ENCODE measurements at regions not wholly inside any gene's neighbourhood (a gene's known extent, or its start where the extent isn't known, plus 50 kb on each side); places are given as distances from the start of the nearest gene placed in this dataset.

DNA sequence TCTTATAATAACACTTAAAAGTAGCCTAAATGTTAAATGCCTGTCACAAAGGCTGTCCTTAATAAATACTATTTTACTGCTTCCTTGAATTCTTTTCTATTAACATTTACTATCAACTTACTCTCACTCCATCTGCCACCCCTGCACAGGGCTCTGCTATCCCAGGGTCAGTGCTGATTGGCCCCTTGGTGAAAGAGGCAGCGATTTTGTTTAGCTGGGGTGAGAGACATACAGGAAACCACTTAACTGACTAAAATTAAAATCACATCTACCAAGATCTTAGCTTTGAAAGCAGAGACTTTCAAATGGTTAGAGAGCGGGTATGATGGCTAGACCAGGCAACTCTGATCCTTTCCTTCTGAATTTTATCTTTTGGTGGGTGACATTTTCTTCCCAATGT, 149.9 kb upstream of the HTR2A start (continued):
- TF ChIP-seq REST (tag by site-specific recombination; IDR thresholded peaks at IDR 0.05): no peak
- no peak for TF ChIP-seq ZNF335 (tag by site-specific recombination; conservative IDR thresholded peaks at IDR 0.05)
- TF ChIP-seq ZBTB6 (tag by site-specific recombination; IDR thresholded peaks at IDR 0.05): no peak
- no peak for TF ChIP-seq ZNF155 (tag by site-specific recombination; IDR thresholded peaks at IDR 0.05)
- TF ChIP-seq, protein P1, sequence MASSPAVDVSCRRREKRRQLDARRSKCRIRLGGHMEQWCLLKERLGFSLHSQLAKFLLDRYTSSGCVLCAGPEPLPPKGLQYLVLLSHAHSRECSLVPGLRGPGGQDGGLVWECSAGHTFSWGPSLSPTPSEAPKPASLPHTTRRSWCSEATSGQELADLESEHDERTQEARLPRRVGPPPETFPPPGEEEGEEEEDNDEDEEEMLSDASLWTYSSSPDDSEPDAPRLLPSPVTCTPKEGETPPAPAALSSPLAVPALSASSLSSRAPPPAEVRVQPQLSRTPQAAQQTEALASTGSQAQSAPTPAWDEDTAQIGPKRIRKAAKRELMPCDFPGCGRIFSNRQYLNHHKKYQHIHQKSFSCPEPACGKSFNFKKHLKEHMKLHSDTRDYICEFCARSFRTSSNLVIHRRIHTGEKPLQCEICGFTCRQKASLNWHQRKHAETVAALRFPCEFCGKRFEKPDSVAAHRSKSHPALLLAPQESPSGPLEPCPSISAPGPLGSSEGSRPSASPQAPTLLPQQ (tag by site-specific recombination; IDR thresholded peaks at IDR 0.05): no peak

DNA sequence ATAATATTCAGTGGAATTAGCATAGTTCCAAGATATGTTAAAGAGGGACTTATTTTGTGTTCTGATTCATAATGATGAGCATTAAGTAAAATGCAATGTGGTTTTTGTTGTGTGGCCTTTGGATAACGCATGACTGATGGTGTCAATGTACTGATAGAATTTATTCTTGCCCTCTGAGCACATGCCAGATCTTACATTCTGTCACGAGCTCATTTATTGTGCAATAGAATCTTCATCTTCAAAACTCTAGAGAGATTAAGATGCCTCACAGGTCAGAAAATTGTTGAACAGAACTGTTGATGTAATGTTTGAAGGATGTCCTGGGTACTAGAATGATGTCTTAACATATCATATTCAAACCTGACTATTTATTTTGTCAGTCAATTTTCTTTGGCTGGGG, 148.0 kb upstream of the HTR2A start:
- Histone ChIP-seq H3K4me3 (ENCODE audit: low read depth, low read length) (no peak overlapping the region), H3K9me3 (ENCODE audit: control insufficient read depth, insufficient read depth, low read depth, low read length) (no peaks in the 10 kb centered on the region), H3K27ac (ENCODE audit: extremely low read depth, low read depth, low read length) (no peak overlapping the region), H3K36me3 (ENCODE audit: control insufficient read depth in 2 of 2, insufficient read depth in 1 of 2, low read length in 2 of 2) (no peaks in the 10 kb centered on the region), H3K4me1 (ENCODE audit: control insufficient read depth, insufficient read depth, low read length) (no peaks in the 10 kb centered on the region)
- CTCF ChIA-PET: no interaction called here
- POLR2A ChIA-PET: no interaction called here
- no peak for TF ChIP-seq ZNF426 (tag by site-specific recombination; IDR thresholded peaks at IDR 0.05)
- no peak for TF ChIP-seq ZNF530 (tag by site-specific recombination; IDR thresholded peaks at IDR 0.05; ENCODE audit: low read depth)
- TF ChIP-seq ZNF513 (tag by site-specific recombination; IDR thresholded peaks at IDR 0.05): no peak
- no peak for TF ChIP-seq BCL11B (tag by site-specific recombination; IDR thresholded peaks at IDR 0.05; ENCODE audit: low read depth)
- TF ChIP-seq ZNF555 (tag by site-specific recombination; conservative IDR thresholded peaks at IDR 0.05): no peak
- TF ChIP-seq, protein P2, sequence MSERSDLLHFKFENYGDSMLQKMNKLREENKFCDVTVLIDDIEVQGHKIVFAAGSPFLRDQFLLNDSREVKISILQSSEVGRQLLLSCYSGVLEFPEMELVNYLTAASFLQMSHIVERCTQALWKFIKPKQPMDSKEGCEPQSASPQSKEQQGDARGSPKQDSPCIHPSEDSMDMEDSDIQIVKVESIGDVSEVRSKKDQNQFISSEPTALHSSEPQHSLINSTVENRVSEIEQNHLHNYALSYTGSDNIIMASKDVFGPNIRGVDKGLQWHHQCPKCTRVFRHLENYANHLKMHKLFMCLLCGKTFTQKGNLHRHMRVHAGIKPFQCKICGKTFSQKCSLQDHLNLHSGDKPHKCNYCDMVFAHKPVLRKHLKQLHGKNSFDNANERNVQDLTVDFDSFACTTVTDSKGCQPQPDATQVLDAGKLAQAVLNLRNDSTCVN (tag by site-specific recombination; optimal IDR thresholded peaks at IDR 0.05): no peak
- no peak for TF ChIP-seq ZNF645 (tag by site-specific recombination; IDR thresholded peaks at IDR 0.05)
- no peak for TF ChIP-seq FEZF1 (tag by site-specific recombination; IDR thresholded peaks at IDR 0.05)
- TF ChIP-seq ZNF76 (tag by site-specific recombination; IDR thresholded peaks at IDR 0.05; ENCODE audit: borderline replicate concordance, low read depth): no peak
- TF ChIP-seq ZNF585B (tag by site-specific recombination; IDR thresholded peaks at IDR 0.05): no peak
- no peak for TF ChIP-seq ZNF623 (tag by site-specific recombination; IDR thresholded peaks at IDR 0.05)
- TF ChIP-seq REST (tag by site-specific recombination; IDR thresholded peaks at IDR 0.05): no peak
- no peak for TF ChIP-seq ZNF624 (tag by site-specific recombination; IDR thresholded peaks at IDR 0.05)
- no peak for TF ChIP-seq WT1 (tag by site-specific recombination; IDR thresholded peaks at IDR 0.05)
- TF ChIP-seq KLF10 (tag by site-specific recombination; IDR thresholded peaks at IDR 0.05): no peak
- TF ChIP-seq ZSCAN23 (tag by site-specific recombination; IDR thresholded peaks at IDR 0.05): no peak
- no peak for TF ChIP-seq ZNF391 (tag by site-specific recombination; IDR thresholded peaks at IDR 0.05; ENCODE audit: borderline replicate concordance, low read depth)
- TF ChIP-seq GFI1B (tag by site-specific recombination; IDR thresholded peaks at IDR 0.05): no peak
- no peak for TF ChIP-seq ZBTB7A (tag by site-specific recombination; IDR thresholded peaks at IDR 0.05; ENCODE audit: low read depth)
- TF ChIP-seq ZNF830 (tag by site-specific recombination; IDR thresholded peaks at IDR 0.05; ENCODE audit: low read depth): no peak
